Fibroblast of lung (primary cell): ENCODE measurements at regions not wholly inside any gene's neighbourhood (a gene's known extent, or its start where the extent isn't known, plus 50 kb on each side); places are given as distances from the start of the nearest gene placed in this dataset.

Source experiments
- CTCF ChIP-seq, 2 donors: IDR thresholded peaks in 1 of 2; conservative IDR thresholded peaks in 1 of 2; 1 replicate in 1 of 2; 2 replicates in 1 of 2; pipeline ENCODE4 v1.5.1; 2011 to 2012; ENCODE audit warnings: low read length in 2 of 2, control low read depth in 1 of 2, inconsistent platforms in 1 of 2, low read depth in 1 of 2, mild to moderate bottlenecking in 1 of 2
- EZH2 ChIP-seq: IDR thresholded peaks from 2 replicates; pipeline ENCODE4 v1.5.1; 2012; ENCODE audit warnings: low read length, control low read depth, mild to moderate bottlenecking; ENCODE audit errors: missing control alignments

- no peak for TF ChIP-seq CTCF (conservative IDR thresholded peaks at IDR 0.05 in 1 of 2, IDR thresholded peaks at IDR 0.05 in 1 of 2; ENCODE audit: low read depth in 1 of 2, low read length in 2 of 2)
- no peak for TF ChIP-seq EZH2
Observed at GRCh38 chr11:69238573-69239351, 55.2 kb upstream of the MYEOV start.
